H9 (cell line): ENCODE measurements at regions not wholly inside any gene's neighbourhood (a gene's known extent, or its start where the extent isn't known, plus 50 kb on each side); places are given as distances from the start of the nearest gene placed in this dataset.

ENCODE experiments used
- DNase-seq: peaks from one replicate; pipeline ENCODE4 v3.0.0-alpha.2; 2017
- H2AFZ ChIP-seq: one replicate; pipeline ENCODE4 v1.6.1; 2013; ENCODE audit warnings: mild to moderate bottlenecking, low read length, control low read depth, moderate library complexity
- H2AK5ac ChIP-seq: 2 replicates; pipeline ENCODE4 v1.6.1; 2013; ENCODE audit warnings: low read length, control low read depth, mixed read lengths; ENCODE audit not compliant: insufficient read length
- H2BK120ac ChIP-seq: one replicate; pipeline ENCODE4 v1.6.1; 2013; ENCODE audit warnings: low read depth, mild to moderate bottlenecking, low read length, control low read depth, inconsistent platforms; ENCODE audit not compliant: poor library complexity, severe bottlenecking
- H2BK12ac ChIP-seq: 2 replicates; pipeline ENCODE4 v1.6.1; 2013; ENCODE audit warnings: low read length, control low read depth, mixed read lengths, low read depth; ENCODE audit not compliant: insufficient read length
- H2BK15ac ChIP-seq: 2 replicates; pipeline ENCODE4 v1.6.1; 2013; ENCODE audit warnings: low read depth, low read length, control low read depth
- H2BK20ac ChIP-seq: one replicate; pipeline ENCODE4 v1.6.1; 2013; ENCODE audit warnings: low read depth, mild to moderate bottlenecking, low read length, control low read depth, inconsistent platforms; ENCODE audit not compliant: poor library complexity, severe bottlenecking
- H2BK5ac ChIP-seq: 2 replicates; pipeline ENCODE4 v1.6.1; 2013; ENCODE audit warnings: low read length, control low read depth, mixed read lengths; ENCODE audit not compliant: insufficient read length
- H3K14ac ChIP-seq: 2 replicates; pipeline ENCODE4 v1.6.1; 2013; ENCODE audit warnings: low read length, control low read depth; ENCODE audit not compliant: insufficient read depth
- H3K18ac ChIP-seq: 2 replicates; pipeline ENCODE4 v1.6.1; 2013; ENCODE audit warnings: low read depth, mild to moderate bottlenecking, mixed read lengths, low read length, control low read depth; ENCODE audit not compliant: insufficient read length
- H3K23ac ChIP-seq: 2 replicates; pipeline ENCODE4 v1.6.1; 2013; ENCODE audit warnings: low read length, control low read depth, mixed read lengths, low read depth; ENCODE audit not compliant: insufficient read length
- H3K23me2 ChIP-seq: 2 replicates; pipeline ENCODE4 v1.6.1; 2013; ENCODE audit warnings: low read depth, mild to moderate bottlenecking, mixed read lengths, low read length, control low read depth; ENCODE audit not compliant: insufficient read length, poor library complexity, severe bottlenecking
- H3K27ac ChIP-seq: 2 replicates; pipeline ENCODE4 v1.5.1; 2013; ENCODE audit warnings: low read length, control low read depth, mixed read lengths, low read depth; ENCODE audit not compliant: insufficient read length
- H3K27me3 ChIP-seq: 2 replicates; pipeline ENCODE4 v1.6.1; 2013; ENCODE audit warnings: low read length, control low read depth, inconsistent platforms; ENCODE audit not compliant: insufficient read depth
- H3K4ac ChIP-seq: 2 replicates; pipeline ENCODE4 v1.6.1; 2013; ENCODE audit warnings: low read depth, mild to moderate bottlenecking, control low read depth, inconsistent platforms, low read length, moderate library complexity
- H3K4me1 ChIP-seq: 2 replicates; pipeline ENCODE4 v1.6.1; 2013; ENCODE audit warnings: low read length, control low read depth, inconsistent platforms; ENCODE audit not compliant: insufficient read depth
- H3K4me2 ChIP-seq: 2 replicates; pipeline ENCODE4 v1.6.1; 2013; ENCODE audit warnings: low read length, control low read depth, mixed read lengths; ENCODE audit not compliant: insufficient read length, insufficient read depth
- H3K56ac ChIP-seq: 2 replicates; pipeline ENCODE4 v1.6.1; 2013; ENCODE audit warnings: low read depth, mild to moderate bottlenecking, mixed read lengths, low read length, control low read depth; ENCODE audit not compliant: insufficient read length
- H3K79me1 ChIP-seq: 2 replicates; pipeline ENCODE4 v1.6.1; 2013; ENCODE audit warnings: low read depth, mild to moderate bottlenecking, moderate library complexity, low read length, control low read depth, inconsistent platforms; ENCODE audit not compliant: insufficient read depth, poor library complexity, severe bottlenecking
- H3K79me2 ChIP-seq: 2 replicates; pipeline ENCODE4 v1.6.1; 2013; ENCODE audit warnings: low read length, control low read depth, inconsistent platforms; ENCODE audit not compliant: insufficient read depth
- H3K9ac ChIP-seq: 2 replicates; pipeline ENCODE4 v1.6.1; 2013; ENCODE audit warnings: low read length, control low read depth, mixed read lengths; ENCODE audit not compliant: insufficient read length; ENCODE audit errors: extremely low read depth
- H3K9me3 ChIP-seq: one replicate; pipeline ENCODE4 v1.6.1; 2013; ENCODE audit warnings: low read depth, low read length, inconsistent platforms; ENCODE audit not compliant: control insufficient read depth
- H3T11ph ChIP-seq: one replicate; pipeline ENCODE4 v1.6.1; 2013; ENCODE audit warnings: mild to moderate bottlenecking, low read length, control low read depth, inconsistent platforms
- H4K20me1 ChIP-seq: one replicate; pipeline ENCODE4 v1.6.1; 2013; ENCODE audit not compliant: control insufficient read depth, insufficient read length, insufficient read depth
- H4K5ac ChIP-seq: 2 replicates; pipeline ENCODE4 v1.6.1; 2013; ENCODE audit warnings: low read depth, mild to moderate bottlenecking, mixed read lengths, low read length, control low read depth; ENCODE audit not compliant: insufficient read length
- H4K8ac ChIP-seq: replicated peaks from 2 replicates; pipeline ENCODE4 v1.6.1; 2013; ENCODE audit warnings: low read length, control low read depth, mixed read lengths, low read depth; ENCODE audit not compliant: insufficient read length
- H4K91ac ChIP-seq: 2 replicates; pipeline ENCODE4 v1.6.1; 2013; ENCODE audit warnings: low read depth, mild to moderate bottlenecking, moderate library complexity, mixed read lengths, low read length, control low read depth; ENCODE audit not compliant: insufficient read length
- H3K27ac Mint-ChIP-seq, 3 experiments: 2 replicates in 2 of 3; 3 replicates in 1 of 3; pipeline ENCODE4 v1.8.0; 2020 to 2021; ENCODE audit warnings: mixed read lengths in 3 of 3, mild to moderate bottlenecking in 1 of 3, moderate library complexity in 1 of 3
- H3K27me3 Mint-ChIP-seq: 2 replicates; pipeline ENCODE4 v1.8.0; 2021; ENCODE audit warnings: low read depth, mild to moderate bottlenecking, moderate library complexity, mixed read lengths
- H3K36me3 Mint-ChIP-seq, 3 experiments: 2 replicates in 2 of 3; 3 replicates in 1 of 3; pipeline ENCODE4 v1.8.0; 2020 to 2021; ENCODE audit warnings: low read depth in 3 of 3, mixed read lengths in 3 of 3; ENCODE audit not compliant: insufficient read depth in 1 of 3
- H3K4me1 Mint-ChIP-seq, 2 experiments: 2 replicates each; pipeline ENCODE4 v1.8.0; 2020; ENCODE audit warnings: mixed read lengths in 2 of 2
- H3K4me3 Mint-ChIP-seq, 2 experiments: 2 replicates in 1 of 2; 3 replicates in 1 of 2; pipeline ENCODE4 v1.8.0; 2020 to 2021; ENCODE audit warnings: mild to moderate bottlenecking in 2 of 2, mixed read lengths in 2 of 2, moderate library complexity in 1 of 2
- H3K9me3 Mint-ChIP-seq, 2 experiments: 2 replicates in 1 of 2; 3 replicates in 1 of 2; pipeline ENCODE4 v1.8.0; 2020; ENCODE audit warnings: mild to moderate bottlenecking in 2 of 2, mixed read lengths in 2 of 2, moderate library complexity in 1 of 2
- CTCF ChIP-seq: fragments of 200-600 bp; sonication (generic); conservative IDR thresholded peaks from 3 replicates; pipeline ENCODE4 v1.8.0; 2021; ENCODE audit warnings: antibody characterized with exemption, mild to moderate bottlenecking
- WGBS: extraction: QIAGEN DNeasy Blood & Tissue Kit; methylation state at CpG from one replicate; pipeline ENCODE4 v1.1.7; 2013; ENCODE audit warnings: missing lambda C conversion rate, low lambda C conversion rate, mixed read lengths; ENCODE audit not compliant: insufficient read length; ENCODE audit errors: extremely low coverage; 5-methylcytosine and 5-hydroxymethylcytosine counted together

- Histone ChIP-seq H3K56ac (no peak overlapping the region), H3T11ph (no peak overlapping the region), H3K4ac (no peak overlapping the region), H3K23ac (no peak overlapping the region), H2BK12ac (no peak overlapping the region), H2BK20ac (no peak overlapping the region), H4K5ac (no peak overlapping the region), H4K20me1 (no peaks in the 10 kb centered on the region), H2BK5ac (no peak overlapping the region), H3K4me2 (no peak overlapping the region), H3K18ac (no peak overlapping the region), H3K14ac (no peak overlapping the region), H2AK5ac (no peak overlapping the region), H3K79me1 (no peaks in the 10 kb centered on the region), H2BK120ac (no peak overlapping the region), H3K27me3 (no peaks in the 10 kb centered on the region), H3K79me2 (no peaks in the 10 kb centered on the region; the same call in 1 of the 2 replicates), H3K27ac (no peak overlapping the region), H2AFZ (no peak overlapping the region), H3K4me1 (no peaks in the 10 kb centered on the region), H2BK15ac (no peak overlapping the region), H3K9me3 (no peaks in the 10 kb centered on the region), H3K23me2 (no peaks in the 10 kb centered on the region), H3K9ac (no peak overlapping the region), H4K8ac (no peak overlapping the region), H4K91ac (no peak overlapping the region)
- peak overlapping the region in 1 of 3 experiments; percentile 21; a peak in 1 of 7 replicates for H3K27ac Mint-ChIP-seq
- no CpG with 5 or more reads among the region's 7 CpGs for WGBS
- DNase-seq = no peak
- no peak overlapping the region for H3K4me3 Mint-ChIP-seq
- H3K36me3 Mint-ChIP-seq = peaks cover 51 to 67% (median 57%) of the 10 kb centered on the region in 3 experiments
- H3K4me1 Mint-ChIP-seq = peaks cover under 1 to 3% of the 10 kb centered on the region in 2 experiments; a peak in 3 of 4 replicates
- TF ChIP-seq CTCF = no peak
- no peaks in the 10 kb centered on the region for H3K9me3 Mint-ChIP-seq
- H3K27me3 Mint-ChIP-seq = no peaks in the 10 kb centered on the region; the same call in 1 of the 2 replicates
Measured at GRCh38 chr9:92208693-92209524, 84.6 kb downstream of the IARS1 start.
